WTC11 (cell line): ENCODE measurements at regions not wholly inside any gene's neighbourhood (a gene's known extent, or its start where the extent isn't known, plus 50 kb on each side); places are given as distances from the start of the nearest gene placed in this dataset.

Experiments used
- ZBTB21 ChIP-seq: sonication (generic); formaldehyde crosslinking; IDR thresholded peaks from 2 replicates; pipeline ENCODE4 v1.8.1; 2023; ENCODE audit warnings: mild to moderate bottlenecking, missing genetic modification reagents, borderline replicate concordance
- TF ChIP-seq, protein P1 (sequence below): sonication (generic); formaldehyde crosslinking; IDR thresholded peaks from 2 replicates; pipeline ENCODE4 v1.8.1; 2022; ENCODE audit warnings: mild to moderate bottlenecking, missing genetic modification reagents, moderate library complexity, borderline replicate concordance
- TF ChIP-seq, protein P2 (sequence below): fragments of 200-600 bp; IDR thresholded peaks from 2 replicates; pipeline ENCODE4 v1.8.0; 2022; ENCODE audit warnings: antibody characterized with exemption

DNA sequence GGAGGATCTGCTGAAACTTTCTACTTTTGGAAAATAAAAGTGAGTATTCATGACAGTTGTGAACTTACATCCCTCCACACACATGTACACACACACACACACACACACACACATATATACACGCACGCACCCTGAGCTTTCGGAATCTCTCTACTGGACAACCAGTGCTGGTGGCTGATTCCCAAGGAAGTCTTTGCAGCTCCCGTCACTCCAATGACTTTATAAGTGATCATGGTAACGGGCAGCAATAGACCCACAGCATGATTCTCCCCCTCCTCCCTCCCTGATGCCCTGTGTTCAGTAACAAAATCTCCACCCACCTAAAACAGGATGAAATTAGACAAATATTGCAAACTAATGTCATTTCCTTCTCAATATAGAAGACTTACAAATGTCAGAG lies 364.9 kb downstream of the IRS1 start:
- TF ChIP-seq, protein P1, sequence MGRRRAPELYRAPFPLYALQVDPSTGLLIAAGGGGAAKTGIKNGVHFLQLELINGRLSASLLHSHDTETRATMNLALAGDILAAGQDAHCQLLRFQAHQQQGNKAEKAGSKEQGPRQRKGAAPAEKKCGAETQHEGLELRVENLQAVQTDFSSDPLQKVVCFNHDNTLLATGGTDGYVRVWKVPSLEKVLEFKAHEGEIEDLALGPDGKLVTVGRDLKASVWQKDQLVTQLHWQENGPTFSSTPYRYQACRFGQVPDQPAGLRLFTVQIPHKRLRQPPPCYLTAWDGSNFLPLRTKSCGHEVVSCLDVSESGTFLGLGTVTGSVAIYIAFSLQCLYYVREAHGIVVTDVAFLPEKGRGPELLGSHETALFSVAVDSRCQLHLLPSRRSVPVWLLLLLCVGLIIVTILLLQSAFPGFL (CRISPR knock-in tag) = no peak
- TF ChIP-seq, protein P2, sequence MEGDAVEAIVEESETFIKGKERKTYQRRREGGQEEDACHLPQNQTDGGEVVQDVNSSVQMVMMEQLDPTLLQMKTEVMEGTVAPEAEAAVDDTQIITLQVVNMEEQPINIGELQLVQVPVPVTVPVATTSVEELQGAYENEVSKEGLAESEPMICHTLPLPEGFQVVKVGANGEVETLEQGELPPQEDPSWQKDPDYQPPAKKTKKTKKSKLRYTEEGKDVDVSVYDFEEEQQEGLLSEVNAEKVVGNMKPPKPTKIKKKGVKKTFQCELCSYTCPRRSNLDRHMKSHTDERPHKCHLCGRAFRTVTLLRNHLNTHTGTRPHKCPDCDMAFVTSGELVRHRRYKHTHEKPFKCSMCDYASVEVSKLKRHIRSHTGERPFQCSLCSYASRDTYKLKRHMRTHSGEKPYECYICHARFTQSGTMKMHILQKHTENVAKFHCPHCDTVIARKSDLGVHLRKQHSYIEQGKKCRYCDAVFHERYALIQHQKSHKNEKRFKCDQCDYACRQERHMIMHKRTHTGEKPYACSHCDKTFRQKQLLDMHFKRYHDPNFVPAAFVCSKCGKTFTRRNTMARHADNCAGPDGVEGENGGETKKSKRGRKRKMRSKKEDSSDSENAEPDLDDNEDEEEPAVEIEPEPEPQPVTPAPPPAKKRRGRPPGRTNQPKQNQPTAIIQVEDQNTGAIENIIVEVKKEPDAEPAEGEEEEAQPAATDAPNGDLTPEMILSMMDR = no peak
- TF ChIP-seq ZBTB21 (CRISPR knock-in tag) = no peak
